ENCODE measurements at regions not wholly inside any gene's neighbourhood (a gene's known extent, or its start where the extent isn't known, plus 50 kb on each side); places are given as distances from the start of the nearest gene placed in this dataset.

DNA sequence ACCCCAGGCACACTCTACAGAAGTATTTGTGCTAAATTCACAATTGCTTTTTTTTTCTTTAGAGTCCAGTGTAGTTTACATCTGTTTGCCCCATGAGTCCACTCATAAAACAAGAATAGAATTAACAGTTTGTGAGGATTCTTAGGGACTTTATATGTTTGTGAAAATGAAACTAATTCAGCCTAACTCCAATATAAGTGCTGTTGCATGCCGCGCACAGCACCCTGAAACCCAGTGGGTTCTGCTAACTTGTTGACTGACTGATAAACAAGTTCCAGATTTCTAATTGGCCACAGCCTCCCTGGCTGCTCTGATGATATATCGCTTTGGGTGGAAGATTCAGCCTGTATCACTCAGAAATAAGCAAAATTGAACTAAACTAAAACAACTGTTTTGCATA is 561.4 kb downstream of the PKHD1 start:
- Mint-ChIP-seq H3K27me3 (peaks cover 5% of the 10 kb centered on the region), H3K9me3 (ENCODE audit: low read depth) (no peaks in the 10 kb centered on the region), H3K4me1 (ENCODE audit: low read depth) (no peaks in the 10 kb centered on the region), H3K27ac (no peak overlapping the region), H3K36me3 (ENCODE audit: insufficient read depth) (no peaks in the 10 kb centered on the region), H3K4me3 (ENCODE audit: low read depth) (no peak overlapping the region)
- no peak for DNase-seq (ENCODE audit: low spot score, unreplicated experiment)
- TF ChIP-seq CTCF (IDR thresholded peaks at IDR 0.05; ENCODE audit: unreplicated experiment) = no peak

DNA sequence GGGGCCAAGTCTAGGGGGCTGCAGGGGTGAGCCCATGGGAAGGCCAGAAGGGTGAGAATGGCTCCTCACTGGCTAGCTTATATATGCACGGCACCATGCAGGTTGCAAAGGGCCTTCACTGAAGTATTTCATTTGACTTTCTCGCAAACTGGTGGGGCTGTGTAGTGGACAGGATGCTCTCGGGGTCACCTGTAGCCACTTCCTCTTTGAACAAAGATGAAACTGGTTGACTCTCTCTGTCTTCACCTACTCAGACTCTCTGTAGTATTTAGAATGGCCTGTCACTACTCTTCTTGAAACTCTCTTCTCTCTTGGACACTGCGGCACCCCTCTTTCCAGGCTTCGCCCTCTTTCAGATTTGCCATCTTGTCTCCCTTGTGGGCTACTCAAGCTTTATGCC is 560.5 kb downstream of the PKHD1 start:
- Mint-ChIP-seq H3K4me3 (ENCODE audit: low read depth) (no peak overlapping the region), H3K36me3 (ENCODE audit: insufficient read depth) (no peaks in the 10 kb centered on the region), H3K27ac (no peak overlapping the region), H3K27me3 (no peaks in the 10 kb centered on the region), H3K9me3 (ENCODE audit: low read depth) (no peaks in the 10 kb centered on the region), H3K4me1 (ENCODE audit: low read depth) (no peaks in the 10 kb centered on the region)
- no peak for DNase-seq (ENCODE audit: low spot score, unreplicated experiment)
- TF ChIP-seq CTCF (IDR thresholded peaks at IDR 0.05; ENCODE audit: unreplicated experiment) = no peak

DNA sequence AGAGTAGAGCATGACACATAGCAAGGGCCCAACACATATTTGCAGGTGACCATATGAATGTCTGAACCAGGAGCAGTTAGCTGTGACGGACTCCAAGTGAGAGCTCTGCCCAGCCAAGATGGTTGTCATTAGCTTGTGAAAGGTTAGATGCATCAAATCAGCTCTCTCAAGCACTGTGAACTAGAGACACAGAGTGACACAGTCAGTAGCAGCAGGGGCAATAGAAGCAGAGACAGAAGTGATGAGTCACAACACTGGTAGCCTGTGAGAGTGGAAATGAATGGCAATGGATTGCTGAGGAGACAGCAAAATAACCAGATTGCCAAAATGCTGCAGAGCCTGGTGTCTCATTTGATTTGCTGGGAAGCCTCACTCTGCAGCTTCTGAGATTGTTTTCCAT is 558.9 kb downstream of the PKHD1 start:
- no peaks in the 10 kb centered on the region for H3K27me3 Mint-ChIP-seq
- no peak overlapping the region for H3K27ac Mint-ChIP-seq
- H3K9me3 Mint-ChIP-seq (ENCODE audit: low read depth) = no peaks in the 10 kb centered on the region
- TF ChIP-seq CTCF (IDR thresholded peaks at IDR 0.05; ENCODE audit: unreplicated experiment) = no peak
- H3K4me1 Mint-ChIP-seq (ENCODE audit: low read depth) = no peaks in the 10 kb centered on the region
- H3K4me3 Mint-ChIP-seq (ENCODE audit: low read depth) = no peak overlapping the region
- no peak for DNase-seq (ENCODE audit: low spot score, unreplicated experiment)
- H3K36me3 Mint-ChIP-seq (ENCODE audit: insufficient read depth) = no peaks in the 10 kb centered on the region

GRCh38 chr6:51529240-51529639 is 558.2 kb downstream of the PKHD1 start:
- DNase-seq (ENCODE audit: low spot score, unreplicated experiment) = no peak
- TF ChIP-seq CTCF (IDR thresholded peaks at IDR 0.05; ENCODE audit: unreplicated experiment) = no peak
- peaks cover 3% of the 10 kb centered on the region for H3K27me3 Mint-ChIP-seq
- no peak overlapping the region for H3K4me3 Mint-ChIP-seq (ENCODE audit: low read depth)
- no peaks in the 10 kb centered on the region for H3K36me3 Mint-ChIP-seq (ENCODE audit: insufficient read depth)
- H3K9me3 Mint-ChIP-seq (ENCODE audit: low read depth) = no peaks in the 10 kb centered on the region
- H3K4me1 Mint-ChIP-seq (ENCODE audit: low read depth) = no peaks in the 10 kb centered on the region
- H3K27ac Mint-ChIP-seq = no peak overlapping the region

GRCh38 chr6:51531623-51532022 is 555.8 kb downstream of the PKHD1 start:
- Mint-ChIP-seq H3K27ac (no peak overlapping the region), H3K4me1 (ENCODE audit: low read depth) (no peaks in the 10 kb centered on the region), H3K36me3 (ENCODE audit: insufficient read depth) (no peaks in the 10 kb centered on the region), H3K27me3 (peaks cover 7% of the 10 kb centered on the region), H3K9me3 (ENCODE audit: low read depth) (no peaks in the 10 kb centered on the region), H3K4me3 (ENCODE audit: low read depth) (no peak overlapping the region)
- no peak for DNase-seq (ENCODE audit: low spot score, unreplicated experiment)
- no peak for TF ChIP-seq CTCF (IDR thresholded peaks at IDR 0.05; ENCODE audit: unreplicated experiment)
